GM19328 (cell line): ENCODE measurements at regions not wholly inside any gene's neighbourhood (a gene's known extent, or its start where the extent isn't known, plus 50 kb on each side); places are given as distances from the start of the nearest gene placed in this dataset.
"Not testable (repeated sequence)": the region's sequence is repeated elsewhere in the genome, so short reads cannot be mapped to it uniquely, and the experiment has no call there.

Experiments
- ATAC-seq: cut with Tn5 transposase; IDR thresholded peaks from one replicate; pipeline ENCODE4 v1.9.1; 2021; ENCODE audit warnings: mild to moderate bottlenecking, moderate library complexity; ENCODE audit not compliant: unreplicated experiment

DNA sequence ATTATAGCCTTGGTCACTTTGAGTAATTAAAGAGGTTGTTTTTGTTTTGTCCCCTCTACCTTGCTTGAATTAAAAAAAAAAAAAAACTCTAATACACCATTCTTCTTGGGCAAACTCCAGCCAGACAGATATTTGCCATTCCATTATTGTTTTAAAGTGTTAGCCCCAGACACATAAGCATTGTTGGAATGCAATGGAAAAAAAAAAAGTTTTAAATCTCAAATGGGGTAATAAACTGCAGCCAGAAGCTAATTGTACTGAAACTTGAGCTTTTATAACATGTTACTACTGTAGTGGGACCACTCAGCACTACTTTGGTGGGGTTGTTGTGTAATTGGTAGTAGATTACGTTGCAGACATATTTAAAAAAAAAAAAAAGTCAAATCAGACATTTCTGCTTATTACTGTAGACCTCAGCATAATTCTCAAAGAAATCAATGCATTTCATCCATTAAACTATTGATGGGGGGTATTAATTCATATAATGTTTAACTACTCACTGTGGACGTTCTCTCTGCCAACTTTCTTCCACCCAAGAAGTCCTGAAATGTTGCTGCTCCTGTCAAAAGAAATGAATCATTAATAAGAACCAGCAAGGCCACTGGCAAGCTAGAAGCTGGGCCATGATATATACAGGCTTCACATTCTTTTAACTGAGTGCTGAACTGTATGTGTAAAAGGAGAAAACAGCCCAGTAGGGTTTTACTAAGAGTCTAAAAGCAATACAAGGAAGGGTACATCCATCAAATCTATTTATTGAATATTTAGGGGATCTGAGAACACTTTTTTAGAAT is 626.6 kb upstream of the SOX9 start:
- no peak for ATAC-seq

GRCh38 chr17:71495420-71495819 is 625.4 kb upstream of the SOX9 start:
- no peak for ATAC-seq

DNA sequence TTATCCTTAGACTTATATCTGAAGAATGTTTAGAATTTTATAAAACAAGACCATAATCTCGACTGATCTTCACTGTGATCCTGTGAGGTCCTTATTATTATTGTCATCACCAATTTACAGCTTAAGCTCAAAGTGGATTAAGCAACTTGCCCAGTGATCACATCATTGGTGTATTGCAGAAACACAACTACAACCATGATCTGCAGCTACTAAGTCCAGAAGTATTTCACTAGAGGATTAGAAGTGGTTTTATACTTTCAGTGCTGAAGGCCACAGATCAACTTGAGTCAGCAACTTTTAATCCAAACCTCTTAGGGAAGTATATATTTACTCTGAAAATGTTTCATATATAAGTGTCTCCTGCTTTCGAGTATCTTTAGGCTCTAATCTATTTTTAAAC is 624.3 kb upstream of the SOX9 start:
- no peak for ATAC-seq

DNA sequence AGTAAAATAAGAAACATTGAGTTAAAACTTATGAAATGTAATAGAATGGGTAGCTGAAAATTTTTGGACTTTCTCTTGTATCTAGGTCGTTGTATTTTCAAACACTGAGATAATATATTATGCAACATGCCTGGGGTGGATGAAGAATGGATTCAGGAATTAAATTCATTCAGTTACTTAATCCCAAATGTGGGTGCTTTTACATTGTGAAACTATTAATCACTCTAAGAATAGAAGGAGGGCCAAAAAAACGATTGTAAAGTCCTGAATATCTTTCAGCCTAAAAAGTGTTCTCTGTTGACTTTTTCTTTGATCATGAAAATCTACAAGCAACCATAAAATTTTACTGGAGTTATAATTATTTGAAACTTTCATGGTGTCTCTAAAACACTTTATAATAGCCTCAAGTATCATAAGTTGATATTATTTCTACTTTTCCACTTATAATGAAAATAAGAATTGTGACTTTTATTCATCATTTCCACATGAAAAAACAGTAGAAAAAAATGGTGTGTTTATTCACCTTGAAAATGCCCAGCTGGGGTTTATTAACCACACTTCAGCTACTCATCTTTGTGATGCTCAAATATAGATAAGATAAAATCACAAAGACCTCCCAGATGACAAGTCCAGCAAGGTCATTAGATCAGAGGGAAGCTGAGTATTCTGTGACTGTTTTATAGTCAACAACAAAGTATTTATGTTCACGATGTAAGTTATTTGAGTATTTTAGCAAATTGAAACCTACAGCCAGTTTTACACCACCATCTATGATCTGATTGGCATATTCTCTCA is 619.9 kb upstream of the SOX9 start:
- no peak for ATAC-seq

- ATAC-seq: no peak
These were observed 619.1 kb upstream of the SOX9 start for GRCh38 chr17:71501711-71502110.

- ATAC-seq: no peak
These were observed 618.4 kb upstream of the SOX9 start for GRCh38 chr17:71502443-71502842.

- ATAC-seq: no peak
These were observed 616.9 kb upstream of the SOX9 start for GRCh38 chr17:71503710-71504465.

DNA sequence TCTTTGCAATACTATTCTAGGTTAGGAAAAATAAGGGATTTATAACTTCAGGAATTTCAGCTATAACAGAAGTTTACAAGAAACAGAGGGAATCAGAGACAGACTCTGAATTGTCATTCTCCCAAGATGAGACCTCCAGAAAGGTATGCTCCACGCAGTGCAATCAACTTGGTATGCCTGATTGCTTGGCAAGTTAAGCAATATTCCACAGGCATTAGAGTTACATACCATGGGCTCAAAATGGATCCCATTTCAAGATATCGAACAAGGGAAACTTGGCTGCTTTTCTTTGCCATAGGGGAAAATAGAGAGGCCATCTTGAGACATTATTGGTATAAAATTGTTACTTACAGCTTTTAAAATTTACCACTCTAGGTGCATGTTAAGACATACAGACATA is 615.6 kb upstream of the SOX9 start:
- no peak for ATAC-seq

GRCh38 chr17:71505981-71506380 is 614.8 kb upstream of the SOX9 start:
- ATAC-seq: no peak

GRCh38 chr17:71511266-71511995 is 609.4 kb upstream of the SOX9 start:
- ATAC-seq: no peak

- ATAC-seq: not testable (repeated sequence)
These were observed 607.1 kb upstream of the SOX9 start for GRCh38 chr17:71513725-71514124.

GRCh38 chr17:71516149-71516548 is 604.7 kb upstream of the SOX9 start:
- ATAC-seq: no peak

GRCh38 chr17:71519285-71519684 is 601.5 kb upstream of the SOX9 start:
- ATAC-seq: no peak

DNA sequence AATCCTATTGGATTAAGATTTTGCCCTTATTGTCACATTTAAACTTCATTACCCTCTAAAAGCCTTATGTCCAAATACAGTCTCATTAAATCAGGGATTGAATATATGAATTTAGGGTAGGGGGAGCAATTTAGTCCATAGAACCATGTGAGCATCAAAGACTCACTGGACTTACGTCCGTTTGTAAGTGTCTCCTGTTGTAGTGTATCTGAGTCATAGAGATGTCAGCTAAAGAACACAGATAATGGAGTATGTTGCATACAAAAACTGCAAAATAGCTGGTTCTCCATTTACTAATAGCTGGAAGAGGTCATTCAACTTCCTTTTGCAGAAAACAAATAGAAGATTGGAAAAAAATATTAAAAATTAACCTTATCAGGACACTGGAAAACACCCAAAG is 599.1 kb upstream of the SOX9 start:
- ATAC-seq: no peak

DNA sequence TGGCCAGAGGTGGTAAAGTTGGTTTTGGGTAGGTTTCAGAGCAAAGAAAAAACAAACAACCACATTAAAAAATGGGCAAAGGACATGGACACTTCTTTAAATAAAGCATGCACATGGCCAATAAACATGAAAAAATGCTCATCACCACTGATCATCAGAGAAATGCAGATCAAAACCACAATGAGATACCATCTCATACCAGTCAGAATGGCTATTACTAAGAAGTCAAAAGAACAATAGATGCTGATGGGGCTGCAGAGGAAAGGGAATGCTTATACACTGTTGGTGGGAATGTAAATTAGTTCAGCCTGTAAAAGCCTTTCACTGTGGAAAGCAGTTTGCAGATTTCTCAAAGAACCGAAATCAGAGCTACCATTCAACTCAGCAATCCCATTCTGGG is 598.4 kb upstream of the SOX9 start:
- ATAC-seq: no peak

- ATAC-seq: no peak
These were observed 593.5 kb upstream of the SOX9 start for GRCh38 chr17:71527311-71527710.

GRCh38 chr17:71528210-71528609 is 592.6 kb upstream of the SOX9 start:
- ATAC-seq: no peak

GRCh38 chr17:71530248-71530647 is 590.6 kb upstream of the SOX9 start:
- no peak for ATAC-seq

- ATAC-seq: no peak
These were observed 585.5 kb upstream of the SOX9 start for GRCh38 chr17:71535321-71535720.

GRCh38 chr17:71546419-71546818 is 574.4 kb upstream of the SOX9 start:
- ATAC-seq: no peak

DNA sequence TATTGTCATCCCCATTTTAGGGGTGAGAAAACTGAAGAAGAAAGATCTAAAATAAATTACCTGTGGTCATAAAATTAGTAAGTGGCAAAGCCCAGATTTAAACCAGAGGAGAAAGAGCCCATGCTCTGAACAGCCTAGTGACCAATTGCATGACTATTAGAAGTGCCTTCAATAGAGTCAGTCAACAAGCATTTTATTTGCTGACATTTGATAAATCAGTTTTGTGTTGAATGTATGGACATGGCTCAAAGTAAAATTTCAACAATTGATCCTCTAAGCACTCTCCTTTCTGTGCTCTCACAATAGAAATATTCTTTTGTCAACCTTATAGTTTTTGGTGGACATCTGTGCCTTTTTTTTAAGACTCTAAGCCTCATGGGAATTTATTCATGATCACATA is 572.9 kb upstream of the SOX9 start:
- ATAC-seq: no peak
